ENCODE measurements at regions not wholly inside any gene's neighbourhood (a gene's known extent, or its start where the extent isn't known, plus 50 kb on each side); places are given as distances from the start of the nearest gene placed in this dataset.
"Not testable (repeated sequence)": the region's sequence is repeated elsewhere in the genome, so short reads cannot be mapped to it uniquely, and the experiment has no call there.

DNA sequence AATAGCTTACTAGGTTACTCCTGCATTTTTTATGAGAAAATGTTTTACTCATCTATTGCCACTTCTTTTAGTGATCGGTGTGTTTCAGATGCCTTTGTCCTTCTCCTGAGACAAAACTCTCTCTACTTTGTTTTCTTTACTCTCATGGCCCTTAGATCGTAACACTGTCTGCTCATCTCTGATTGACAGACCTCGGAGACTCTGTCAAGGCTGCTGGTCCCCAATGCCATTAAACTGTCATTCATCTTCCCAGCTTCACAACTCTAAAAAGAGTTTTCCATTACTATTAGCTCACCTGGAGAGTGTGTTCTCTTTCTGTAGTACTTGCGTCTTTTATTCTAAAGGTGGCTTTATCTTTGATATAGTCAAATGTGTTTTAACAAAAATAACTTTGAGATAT lies 765.2 kb downstream of the SLITRK1 start:
- H3K9me3 ChIP-seq: no peaks in the 10 kb centered on the region
- 57 to 61% (median 61%) methylated on average over 4 of the region's 4 CpGs for WGBS, 3 donors
- no peaks in the 10 kb centered on the region for H3K36me3 ChIP-seq (ENCODE audit: insufficient read depth in 1 of 2, low read depth in 1 of 2)
- no peak for TF ChIP-seq CTCF (IDR thresholded peaks at IDR 0.05)
- H3K4me3 ChIP-seq: no peak overlapping the region
- ATAC-seq (no peak), DNase-seq (no peak)
- H3K27ac ChIP-seq: no peak overlapping the region
- no peaks in the 10 kb centered on the region for H3K4me1 ChIP-seq
- H3K27me3 ChIP-seq (ENCODE audit: insufficient read depth in 3 of 3, low read length in 2 of 3): no peaks in the 10 kb centered on the region
- intact Hi-C loops (cut with DNase I): no loop called here

GRCh38 chr13:83101574-83102247 lies 780.6 kb downstream of the SLITRK1 start:
- DNase-seq; H3K4me1 ChIP-seq; H3K36me3 ChIP-seq (ENCODE audit: insufficient read depth in 1 of 2, low read depth in 1 of 2); H3K4me3 ChIP-seq; intact Hi-C loops (cut with DNase I); ATAC-seq; H3K9me3 ChIP-seq; H3K27ac ChIP-seq; H3K27me3 ChIP-seq (ENCODE audit: insufficient read depth in 3 of 3, low read length in 2 of 3): not testable (repeated sequence)
- WGBS, 3 donors: 70 to 81% (median 75%) methylated on average over 3 of the region's 5 CpGs

DNA sequence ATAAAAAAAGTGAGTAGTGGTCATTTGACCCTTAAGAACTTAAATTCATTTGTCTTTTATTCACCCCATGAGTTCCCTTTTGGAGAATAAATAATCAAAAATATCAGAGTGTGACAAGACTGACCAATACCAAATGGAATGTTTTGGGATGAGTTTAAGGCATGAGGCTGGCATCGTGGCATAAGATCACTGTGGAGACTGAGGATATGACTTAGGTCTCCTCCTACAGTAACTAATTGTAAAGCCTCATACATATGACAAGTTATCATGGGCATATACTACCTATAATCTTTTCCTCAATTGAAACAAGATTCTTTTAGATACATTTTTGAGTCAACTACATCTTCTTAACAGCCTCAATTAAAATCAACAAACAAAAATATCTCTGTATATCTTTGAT lies 782.0 kb downstream of the SLITRK1 start:
- H3K9me3 ChIP-seq: no peaks in the 10 kb centered on the region
- WGBS, 3 donors: 68 to 79% (median 68%) methylated on average over 1 of the region's 1 CpG
- DNase-seq (no peak), ATAC-seq (no peak)
- intact Hi-C loops (cut with DNase I): no loop called here
- no peaks in the 10 kb centered on the region for H3K36me3 ChIP-seq (ENCODE audit: insufficient read depth in 1 of 2, low read depth in 1 of 2)
- H3K27me3 ChIP-seq (ENCODE audit: insufficient read depth in 3 of 3, low read length in 2 of 3): no peaks in the 10 kb centered on the region
- no peak overlapping the region for H3K4me3 ChIP-seq
- H3K4me1 ChIP-seq: no peaks in the 10 kb centered on the region
- no peak overlapping the region for H3K27ac ChIP-seq
- TF ChIP-seq CTCF (IDR thresholded peaks at IDR 0.05): no peak

- H3K27me3 ChIP-seq (ENCODE audit: insufficient read depth in 3 of 3, low read length in 2 of 3): no peaks in the 10 kb centered on the region
- 35 to 97% (median 96%) methylated on average over 1 of the region's 1 CpG for WGBS, 3 donors
- intact Hi-C loops (cut with DNase I): no loop called here
- no peaks in the 10 kb centered on the region for H3K4me1 ChIP-seq
- no peak overlapping the region for H3K4me3 ChIP-seq
- no peaks in the 10 kb centered on the region for H3K36me3 ChIP-seq (ENCODE audit: insufficient read depth in 1 of 2, low read depth in 1 of 2)
- no peak overlapping the region for H3K27ac ChIP-seq
- H3K9me3 ChIP-seq: no peaks in the 10 kb centered on the region
- no peak for TF ChIP-seq CTCF (IDR thresholded peaks at IDR 0.05)
- DNase-seq (no peak), ATAC-seq (no peak)
These were observed 793.4 kb downstream of the SLITRK1 start for GRCh38 chr13:83088858-83089257.

- DNase-seq: no peak
- Histone ChIP-seq H3K27ac (no peak overlapping the region), H3K9me3 (no peaks in the 10 kb centered on the region), H3K4me1 (no peaks in the 10 kb centered on the region), H3K4me3 (no peak overlapping the region), H3K27me3 (ENCODE audit: insufficient read depth in 3 of 3, low read length in 2 of 3) (no peaks in the 10 kb centered on the region), H3K36me3 (ENCODE audit: insufficient read depth in 1 of 2, low read depth in 1 of 2) (no peaks in the 10 kb centered on the region)
- intact Hi-C loops (cut with DNase I): no loop called here
- TF ChIP-seq CTCF (IDR thresholded peaks at IDR 0.05): no peak
- WGBS, 3 donors: 75 to 83% (median 78%) methylated on average over 1 of the region's 1 CpG
- ATAC-seq: no peak
These were observed 795.3 kb downstream of the SLITRK1 start for GRCh38 chr13:83086948-83087347.
